H1 (cell line): ENCODE measurements at regions not wholly inside any gene's neighbourhood (a gene's known extent, or its start where the extent isn't known, plus 50 kb on each side); places are given as distances from the start of the nearest gene placed in this dataset.

Source experiments
- CTCF ChIA-PET: fragments of 300-600 bp; sonication (Branson Sonifier 250); formaldehyde crosslinking; loops from one replicate; lab custom pipeline; 2021; ENCODE audit not compliant: partially characterized antibody; lab: Charles Lee
- POLR2A ChIA-PET: fragments of 300-600 bp; sonication (Branson Sonifier 250); formaldehyde crosslinking; loops from one replicate; lab custom pipeline; 2021; ENCODE audit warnings: inconsistent platforms; ENCODE audit not compliant: partially characterized antibody; lab: Charles Lee
- DNase-seq, 2 experiments: peaks; one replicate each; pipeline versions ENCODE4 v3.0.0 to v3.0.0-alpha.2; 2010 to 2022; ENCODE audit warnings: low spot score in 2 of 2, low read depth in 1 of 2, mixed read lengths in 1 of 2
- FAIRE-seq: peaks from 2 replicates; lab custom pipeline; 2011; peaks lifted over from hg19 to GRCh38; lab: Jason Lieb, UNC
- H2AFZ ChIP-seq: 2 replicates; pipeline ENCODE4 v1.8.1; 2012; ENCODE audit warnings: low read length, inconsistent platforms
- H2AK5ac ChIP-seq: 2 replicates; pipeline ENCODE4 v1.6.1; 2013; ENCODE audit warnings: low read depth, low read length
- H2BK120ac ChIP-seq: replicated peaks from 2 replicates; pipeline ENCODE3; 2013; ENCODE audit warnings: low read depth, low read length, inconsistent platforms
- H2BK12ac ChIP-seq: 2 replicates; pipeline ENCODE4 v1.6.1; 2013; ENCODE audit warnings: low read depth, low read length
- H2BK15ac ChIP-seq: 2 replicates; pipeline ENCODE4 v1.6.1; 2013; ENCODE audit warnings: low read length
- H2BK20ac ChIP-seq: 2 replicates; pipeline ENCODE4 v1.6.1; 2013; ENCODE audit warnings: low read length
- H2BK5ac ChIP-seq: 2 replicates; pipeline ENCODE4 v1.6.1; 2013; ENCODE audit warnings: low read depth, low read length
- H3K14ac ChIP-seq: 2 replicates; pipeline ENCODE4 v1.6.1; 2013; ENCODE audit warnings: inconsistent platforms; ENCODE audit not compliant: insufficient read length
- H3K18ac ChIP-seq: 2 replicates; pipeline ENCODE4 v1.6.1; 2013; ENCODE audit warnings: low read length; ENCODE audit errors: extremely low read depth
- H3K23ac ChIP-seq: 2 replicates; pipeline ENCODE4 v1.6.1; 2013; ENCODE audit warnings: inconsistent platforms; ENCODE audit not compliant: insufficient read length
- H3K23me2 ChIP-seq: 2 replicates; pipeline ENCODE4 v1.6.1; 2013; ENCODE audit warnings: low read depth, low read length
- H3K27ac ChIP-seq: 2 replicates; pipeline ENCODE4 v1.6.1; 2011; ENCODE audit warnings: low read depth, low read length, inconsistent platforms
- H3K27me3 ChIP-seq, 4 experiments: replicated peaks in 1 of 4; 1 replicate in 1 of 4; 2 replicates in 3 of 4; pipeline versions ENCODE4 v1.6.1 to v1.8.1; 2011 to 2013; ENCODE audit warnings: low read length in 3 of 4, mild to moderate bottlenecking in 3 of 4, inconsistent platforms in 2 of 4, mixed read lengths in 2 of 4, moderate library complexity in 1 of 4; ENCODE audit not compliant: control insufficient read depth in 3 of 4, insufficient read depth in 3 of 4; ENCODE audit errors: extremely low read depth in 1 of 4
- H3K36me3 ChIP-seq, 4 experiments: 2 replicates each; pipeline versions ENCODE4 v1.6.1 to v1.8.1; 2011 to 2013; ENCODE audit warnings: mild to moderate bottlenecking in 4 of 4, low read length in 3 of 4, moderate library complexity in 2 of 4, control low read depth in 1 of 4, inconsistent platforms in 1 of 4; ENCODE audit not compliant: insufficient read depth in 4 of 4, control insufficient read depth in 2 of 4
- H3K4ac ChIP-seq: replicated peaks from 2 replicates; pipeline ENCODE3; 2013; ENCODE audit warnings: low read length, low read depth, mixed read lengths, inconsistent platforms; ENCODE audit not compliant: insufficient read length
- H3K4me1 ChIP-seq, 4 experiments: replicated peaks in 1 of 4; 1 replicate in 1 of 4; 2 replicates in 3 of 4; pipeline versions ENCODE4 v1.6.1 to v1.8.1; 2011 to 2013; ENCODE audit warnings: low read length in 3 of 4, inconsistent platforms in 2 of 4, mixed read lengths in 1 of 4; ENCODE audit not compliant: insufficient read depth in 4 of 4, control insufficient read depth in 3 of 4
- H3K4me2 ChIP-seq, 2 experiments: 2 replicates each; pipeline versions ENCODE4 v1.6.1 to v1.8.1; 2011 to 2013; ENCODE audit warnings: low read depth in 2 of 2, low read length in 2 of 2, control low read depth in 1 of 2, inconsistent platforms in 1 of 2, mild to moderate bottlenecking in 1 of 2; ENCODE audit not compliant: insufficient read depth in 1 of 2
- H3K4me3 ChIP-seq, 4 experiments: fragments of 200-600, 300-600 bp in 1 of 4; sonication (generic), shearing (Covaris generic), sonication (Bioruptor Twin) in 1 of 4; 2 replicates each; pipeline versions ENCODE4 v1.5.1 to v1.8.1; 2011 to 2016; ENCODE audit warnings: low read length in 4 of 4, low read depth in 3 of 4, control low read depth in 2 of 4, inconsistent platforms in 2 of 4, mild to moderate bottlenecking in 2 of 4, mixed read lengths in 1 of 4, moderate library complexity in 1 of 4; ENCODE audit not compliant: insufficient read depth in 2 of 4; ENCODE audit errors: extremely low read depth in 1 of 4
- H3K56ac ChIP-seq: replicated peaks from 2 replicates; pipeline ENCODE3; 2013; ENCODE audit warnings: low read depth, mild to moderate bottlenecking, mixed read lengths, low read length, inconsistent platforms; ENCODE audit not compliant: insufficient read length
- H3K79me1 ChIP-seq: 2 replicates; pipeline ENCODE4 v1.6.1; 2013; ENCODE audit warnings: low read depth, low read length, control low read depth
- H3K79me2 ChIP-seq, 2 experiments: 2 replicates each; pipeline versions ENCODE4 v1.6.1 to v1.8.1; 2012 to 2013; ENCODE audit warnings: low read length in 2 of 2, mild to moderate bottlenecking in 2 of 2, inconsistent platforms in 1 of 2; ENCODE audit not compliant: insufficient read depth in 2 of 2, control insufficient read depth in 1 of 2
- H3K9ac ChIP-seq, 4 experiments: replicated peaks in 1 of 4; 1 replicate in 1 of 4; 2 replicates in 3 of 4; pipeline versions ENCODE4 v1.6.1 to v1.8.1; 2011 to 2013; ENCODE audit warnings: low read depth in 3 of 4, low read length in 3 of 4, control low read depth in 2 of 4, mild to moderate bottlenecking in 2 of 4, moderate library complexity in 2 of 4, inconsistent platforms in 1 of 4; ENCODE audit errors: extremely low read depth in 1 of 4
- H3K9me3 ChIP-seq, 2 experiments: 2 replicates each; pipeline versions ENCODE4 v1.6.1 to v1.8.1; 2012 to 2013; ENCODE audit warnings: mild to moderate bottlenecking in 2 of 2, moderate library complexity in 2 of 2, control low read depth in 1 of 2, inconsistent platforms in 1 of 2, low read depth in 1 of 2, low read length in 1 of 2, mixed read lengths in 1 of 2; ENCODE audit not compliant: insufficient read depth in 2 of 2
- H4K20me1 ChIP-seq, 2 experiments: replicated peaks in 1 of 2; 2 replicates each; pipeline versions ENCODE3 to v1.8.1; 2011 to 2013; ENCODE audit warnings: inconsistent platforms in 2 of 2, low read length in 2 of 2, mild to moderate bottlenecking in 1 of 2; ENCODE audit not compliant: insufficient read depth in 2 of 2, control insufficient read depth in 1 of 2
- H4K5ac ChIP-seq: 2 replicates; pipeline ENCODE4 v1.6.1; 2013; ENCODE audit warnings: low read length, low read depth, mixed read lengths, inconsistent platforms; ENCODE audit not compliant: insufficient read length
- H4K8ac ChIP-seq: 2 replicates; pipeline ENCODE4 v1.8.0; 2013; ENCODE audit warnings: mild to moderate bottlenecking, moderate library complexity, low read length, inconsistent platforms; ENCODE audit not compliant: insufficient read depth; ENCODE audit errors: extremely low read depth
- H4K91ac ChIP-seq: replicated peaks from 2 replicates; pipeline ENCODE3; 2013; ENCODE audit warnings: low read length, mixed read lengths, inconsistent platforms; ENCODE audit not compliant: insufficient read length
- BACH1 ChIP-seq: IDR thresholded peaks from 2 replicates; pipeline ENCODE4 v1.6.1; 2012; ENCODE audit warnings: low read length, improper control_type of control experiment
- BCL11A ChIP-seq, 2 experiments: IDR thresholded peaks; one replicate each; pipeline ENCODE4 v1.6.1; 2011; ENCODE audit warnings: low read depth in 2 of 2, low read length in 2 of 2, mild to moderate bottlenecking in 2 of 2
- CTBP2 ChIP-seq: IDR thresholded peaks from 2 replicates; pipeline ENCODE4 v1.7.0; 2011; ENCODE audit warnings: borderline replicate concordance, mild to moderate bottlenecking, moderate library complexity, mixed read lengths, low read length; ENCODE audit not compliant: insufficient read depth, insufficient read length
- EGR1 ChIP-seq: IDR thresholded peaks from 2 replicates; pipeline ENCODE4 v1.6.1; 2011; ENCODE audit warnings: low read depth, low read length, borderline replicate concordance
- EP300 ChIP-seq, 2 experiments: IDR thresholded peaks; 1 replicate in 1 of 2; 2 replicates in 1 of 2; pipeline ENCODE4 v1.6.1; 2011 to 2012; ENCODE audit warnings: low read depth in 2 of 2, low read length in 2 of 2, mild to moderate bottlenecking in 2 of 2, borderline replicate concordance in 1 of 2, inconsistent platforms in 1 of 2, moderate library complexity in 1 of 2
- MAFK ChIP-seq: IDR thresholded peaks from 2 replicates; pipeline ENCODE4 v1.6.1; 2012; ENCODE audit warnings: low read depth, mild to moderate bottlenecking, improper control_type of control experiment, low read length
- NANOG ChIP-seq: IDR thresholded peaks from 2 replicates; pipeline ENCODE4 v1.6.1; 2011; ENCODE audit warnings: low read length, low read depth, mild to moderate bottlenecking, inconsistent platforms; ENCODE audit not compliant: insufficient read depth, poor library complexity, severe bottlenecking
- POLR2A ChIP-seq, 2 experiments: IDR thresholded peaks; 1 replicate in 1 of 2; 2 replicates in 1 of 2; pipeline ENCODE4 v1.6.1; 2011; ENCODE audit warnings: low read depth in 2 of 2, low read length in 2 of 2, mild to moderate bottlenecking in 2 of 2; ENCODE audit errors: control extremely low read depth in 1 of 2
- RAD21 ChIP-seq, 2 experiments: IDR thresholded peaks in 1 of 2; conservative IDR thresholded peaks in 1 of 2; 2 replicates each; pipeline ENCODE4 v1.6.1; 2011; ENCODE audit warnings: low read depth in 2 of 2, low read length in 2 of 2, improper control_type of control experiment in 1 of 2, inconsistent platforms in 1 of 2, mild to moderate bottlenecking in 1 of 2, moderate library complexity in 1 of 2
- RBBP5 ChIP-seq: IDR thresholded peaks from 2 replicates; pipeline ENCODE4 v1.7.1; 2012; ENCODE audit warnings: low read depth, mild to moderate bottlenecking, inconsistent platforms, low read length, moderate library complexity, borderline replicate concordance
- RXRA ChIP-seq: IDR thresholded peaks from 2 replicates; pipeline ENCODE4 v1.6.1; 2011; ENCODE audit warnings: low read depth, mild to moderate bottlenecking, low read length, moderate library complexity; ENCODE audit not compliant: insufficient read depth
- TAF1 ChIP-seq: IDR thresholded peaks from 2 replicates; pipeline ENCODE4 v1.6.1; 2011; ENCODE audit warnings: mild to moderate bottlenecking, low read depth, low read length
- TAF7 ChIP-seq: optimal IDR thresholded peaks from 2 replicates; pipeline ENCODE3; 2011; ENCODE audit warnings: low read depth, mild to moderate bottlenecking, inconsistent platforms, low read length, moderate library complexity, borderline replicate concordance
- TEAD4 ChIP-seq: IDR thresholded peaks from 2 replicates; pipeline ENCODE4 v1.6.1; 2012; ENCODE audit warnings: low read depth, low read length, inconsistent platforms, mixed read lengths
- YY1 ChIP-seq: IDR thresholded peaks from 2 replicates; pipeline ENCODE4 v1.6.1; 2011; ENCODE audit warnings: low read depth, mild to moderate bottlenecking, low read length

GRCh38 chr2:8080063-8080462, 601.8 kb upstream of the ID2 start:
- Histone ChIP-seq H2BK20ac (no peak overlapping the region), H3K14ac (no peak overlapping the region), H3K27ac (no peak overlapping the region), H4K8ac (no peak overlapping the region), H3K4me2 (no peak overlapping the region), H3K4me3 (no peak overlapping the region), H4K91ac (no peak overlapping the region), H3K36me3 (no peaks in the 10 kb centered on the region), H3K79me1 (no peaks in the 10 kb centered on the region), H3K56ac (no peak overlapping the region), H3K4me1 (no peaks in the 10 kb centered on the region), H3K9me3 (peaks cover 0 to 4% of the 10 kb centered on the region in 2 experiments; a peak in 1 of 4 replicates), H3K4ac (no peak overlapping the region), H2BK5ac (no peak overlapping the region), H3K9ac (no peak overlapping the region), H3K23ac (no peak overlapping the region), H3K18ac (no peak overlapping the region), H2BK15ac (no peak overlapping the region), H3K27me3 (no peaks in the 10 kb centered on the region), H3K23me2 (no peaks in the 10 kb centered on the region), H2BK12ac (no peak overlapping the region), H3K79me2 (no peaks in the 10 kb centered on the region), H2BK120ac (no peak overlapping the region), H4K20me1 (no peaks in the 10 kb centered on the region), H4K5ac (no peak overlapping the region), H2AK5ac (no peak overlapping the region), H2AFZ (no peak overlapping the region)
- TF ChIP-seq RBBP5 = no peak
- no peak for TF ChIP-seq MAFK
- TF ChIP-seq EGR1 = no peak
- TF ChIP-seq NANOG = no peak
- no peak for TF ChIP-seq POLR2A (IDR thresholded peaks at IDR 0.05; ENCODE audit: control extremely low read depth in 1 of 2, low read depth in 2 of 2, low read length in 2 of 2)
- no peak for TF ChIP-seq TAF1
- no peak for TF ChIP-seq BCL11A (IDR thresholded peaks at IDR 0.05; ENCODE audit: low read depth in 2 of 2, low read length in 2 of 2)
- TF ChIP-seq YY1 = no peak
- no peak for TF ChIP-seq RAD21 (IDR thresholded peaks at IDR 0.05 in 1 of 2, conservative IDR thresholded peaks at IDR 0.05 in 1 of 2; ENCODE audit: low read depth in 2 of 2, low read length in 2 of 2)
- no peak for TF ChIP-seq TEAD4
- TF ChIP-seq CTBP2 = no peak
- no peak for TF ChIP-seq BACH1
- TF ChIP-seq EP300 (IDR thresholded peaks at IDR 0.05; ENCODE audit: borderline replicate concordance in 1 of 2, low read depth in 2 of 2, low read length in 2 of 2) = no peak
- no peak for TF ChIP-seq RXRA
- TF ChIP-seq TAF7 = no peak
- ChIA-PET POLR2A (no interaction called here), CTCF (interaction anchor here (0.7 kb wide), 1 partner anchor 188 kb away, joined by 3 read pairs; no protein-coding TSS in a partner anchor)
- DNase-seq = no peak
- FAIRE-seq = no peak
